ENCODE measurements at regions not wholly inside any gene's neighbourhood (a gene's known extent, or its start where the extent isn't known, plus 50 kb on each side); places are given as distances from the start of the nearest gene placed in this dataset.

- TF ChIP-seq TARDBP (IDR thresholded peaks at IDR 0.05) (no peak), CTBP1 (IDR thresholded peaks at IDR 0.05; ENCODE audit: borderline replicate concordance) (no peak), SP1 (IDR thresholded peaks at IDR 0.05) (no peak), PKNOX1 (IDR thresholded peaks at IDR 0.05) (no peak), LEF1 (IDR thresholded peaks at IDR 0.05; ENCODE audit: borderline replicate concordance) (no peak), L3MBTL2 (conservative IDR thresholded peaks at IDR 0.05) (no peak), FOXK2 (IDR thresholded peaks at IDR 0.05) (no peak)
- ChIA-PET CTCF (no interaction called here), POLR2A (no interaction called here)
- no peak for DNase-seq (ENCODE audit: extremely low spot score)
These were observed 166.4 kb upstream of the AVPR1A start for GRCh38 chr12:63317286-63317846.

- ChIA-PET CTCF (interaction anchor here (0.7 kb wide), 1 partner anchor 881 kb away, joined by 3 read pairs; no protein-coding TSS in a partner anchor), POLR2A (no interaction called here)
- DNase-seq (ENCODE audit: extremely low spot score), result no peak
- TF ChIP-seq SP1 (IDR thresholded peaks at IDR 0.05) (no peak), L3MBTL2 (conservative IDR thresholded peaks at IDR 0.05) (no peak)
These were observed 162.1 kb upstream of the AVPR1A start for GRCh38 chr12:63313139-63313538.

- CTCF ChIA-PET, result no interaction called here
- POLR2A ChIA-PET, result no interaction called here
- TF ChIP-seq L3MBTL2 (conservative IDR thresholded peaks at IDR 0.05) (0 out of 2 replicates have a peak, but pooled peaks have one; percentile 11), PKNOX1 (IDR thresholded peaks at IDR 0.05) (no peak), SUZ12 (IDR thresholded peaks at IDR 0.05) (no peak), FOXM1 (IDR thresholded peaks at IDR 0.05; ENCODE audit: borderline replicate concordance) (no peak), SP1 (IDR thresholded peaks at IDR 0.05) (no peak), FOXK2 (IDR thresholded peaks at IDR 0.05) (no peak)
- no peak for DNase-seq (ENCODE audit: extremely low spot score)
These were observed 157.7 kb upstream of the AVPR1A start for GRCh38 chr12:63308671-63309070.

DNA sequence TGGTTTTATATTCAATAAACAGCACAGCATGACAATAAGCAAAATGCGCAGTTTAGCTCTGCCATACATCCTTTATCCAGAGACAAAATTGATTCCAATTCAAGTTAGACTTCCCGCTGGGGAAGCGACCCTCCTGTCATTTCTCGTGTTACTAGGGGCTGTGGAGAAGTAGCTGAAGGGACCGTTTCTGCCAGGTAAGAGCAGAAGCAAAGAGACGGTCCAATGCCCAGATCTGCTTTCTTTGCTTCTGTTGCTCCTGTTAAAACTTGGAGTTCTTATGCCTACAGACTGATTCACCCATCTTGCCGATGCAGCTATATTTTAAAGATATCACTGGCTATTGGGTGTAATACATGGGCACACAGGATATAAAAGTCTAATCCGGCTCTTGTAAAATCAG lies 156.8 kb upstream of the AVPR1A start:
- ChIA-PET CTCF (interaction anchor here (0.5 kb wide), 2 partner anchors 145 to 160 kb away, joined by 3 read pairs; no protein-coding TSS in a partner anchor), POLR2A (no interaction called here)
- no peak for DNase-seq (ENCODE audit: extremely low spot score)
- TF ChIP-seq PKNOX1 (IDR thresholded peaks at IDR 0.05) (no peak), L3MBTL2 (conservative IDR thresholded peaks at IDR 0.05) (no peak), ARNT (IDR thresholded peaks at IDR 0.05) (no peak), FOXA1 (IDR thresholded peaks at IDR 0.05) (no peak), LEF1 (IDR thresholded peaks at IDR 0.05; ENCODE audit: borderline replicate concordance) (no peak)

- TF ChIP-seq ZNF384 (IDR thresholded peaks at IDR 0.05) (no peak), FOXK2 (IDR thresholded peaks at IDR 0.05) (no peak), SP1 (IDR thresholded peaks at IDR 0.05) (no peak), BHLHE40 (IDR thresholded peaks at IDR 0.05; ENCODE audit: borderline replicate concordance) (no peak), SUZ12 (IDR thresholded peaks at IDR 0.05) (no peak), TARDBP (IDR thresholded peaks at IDR 0.05) (no peak), HDGF (IDR thresholded peaks at IDR 0.05; ENCODE audit: borderline replicate concordance) (no peak), ELF4 (IDR thresholded peaks at IDR 0.05) (no peak), FOXA1 (IDR thresholded peaks at IDR 0.05) (no peak), ARNT (IDR thresholded peaks at IDR 0.05) (no peak), FOXM1 (IDR thresholded peaks at IDR 0.05; ENCODE audit: borderline replicate concordance) (no peak), PKNOX1 (IDR thresholded peaks at IDR 0.05) (no peak), CTBP1 (IDR thresholded peaks at IDR 0.05; ENCODE audit: borderline replicate concordance) (no peak), NFRKB (IDR thresholded peaks at IDR 0.05) (no peak), L3MBTL2 (conservative IDR thresholded peaks at IDR 0.05) (no peak), LEF1 (IDR thresholded peaks at IDR 0.05; ENCODE audit: borderline replicate concordance) (no peak)
- DNase-seq (ENCODE audit: extremely low spot score), result no peak
- ChIA-PET CTCF (interaction anchor here (0.7 kb wide), 1 partner anchor 154 kb away, joined by 3 read pairs; no protein-coding TSS in a partner anchor), POLR2A (no interaction called here)
These were observed 155.2 kb upstream of the AVPR1A start for GRCh38 chr12:63305901-63306875.

- TF ChIP-seq L3MBTL2 (conservative IDR thresholded peaks at IDR 0.05) (no peak), ELF4 (IDR thresholded peaks at IDR 0.05) (no peak), SUZ12 (IDR thresholded peaks at IDR 0.05) (no peak), FOXK2 (IDR thresholded peaks at IDR 0.05) (no peak), PKNOX1 (IDR thresholded peaks at IDR 0.05) (no peak), CTBP1 (IDR thresholded peaks at IDR 0.05; ENCODE audit: borderline replicate concordance) (no peak), ARNT (IDR thresholded peaks at IDR 0.05) (no peak), BHLHE40 (IDR thresholded peaks at IDR 0.05; ENCODE audit: borderline replicate concordance) (no peak), SP1 (IDR thresholded peaks at IDR 0.05) (no peak), HDGF (IDR thresholded peaks at IDR 0.05; ENCODE audit: borderline replicate concordance) (no peak), FOXM1 (IDR thresholded peaks at IDR 0.05; ENCODE audit: borderline replicate concordance) (no peak), FOXA1 (IDR thresholded peaks at IDR 0.05) (no peak), TARDBP (IDR thresholded peaks at IDR 0.05) (no peak), ZNF384 (IDR thresholded peaks at IDR 0.05) (no peak), NFRKB (IDR thresholded peaks at IDR 0.05) (no peak), LEF1 (IDR thresholded peaks at IDR 0.05; ENCODE audit: borderline replicate concordance) (no peak)
- ChIA-PET POLR2A (no interaction called here), CTCF (interaction anchor here (0.7 kb wide), 1 partner anchor 153 kb away, joined by 3 read pairs; no protein-coding TSS in a partner anchor)
- DNase-seq (ENCODE audit: extremely low spot score), result no peak
These were observed 153.9 kb upstream of the AVPR1A start for GRCh38 chr12:63304887-63305316.
